H1 (cell line): ENCODE measurements at regions not wholly inside any gene's neighbourhood (a gene's known extent, or its start where the extent isn't known, plus 50 kb on each side); places are given as distances from the start of the nearest gene placed in this dataset.

ENCODE experiments used
- CBX8 ChIP-seq: fragments of 300-800, 300-1000 bp; sonication (generic); IDR thresholded peaks from 2 replicates; pipeline ENCODE4 v1.7.1; 2016; ENCODE audit warnings: low read depth, low read length, borderline replicate concordance
- CTBP2 ChIP-seq: IDR thresholded peaks from 2 replicates; pipeline ENCODE4 v1.7.0; 2011; ENCODE audit warnings: borderline replicate concordance, mild to moderate bottlenecking, moderate library complexity, mixed read lengths, low read length; ENCODE audit not compliant: insufficient read depth, insufficient read length
- RBBP5 ChIP-seq: IDR thresholded peaks from 2 replicates; pipeline ENCODE4 v1.7.1; 2012; ENCODE audit warnings: low read depth, mild to moderate bottlenecking, inconsistent platforms, low read length, moderate library complexity, borderline replicate concordance
- RFX5 ChIP-seq: IDR thresholded peaks from 2 replicates; pipeline ENCODE4 v1.6.1; 2011; ENCODE audit warnings: low read depth, low read length, improper control_type of control experiment, borderline replicate concordance
- SP1 ChIP-seq: IDR thresholded peaks from 2 replicates; pipeline ENCODE4 v1.6.1; 2011; ENCODE audit warnings: low read depth, low read length
- TF ChIP-seq, protein P1 (sequence below): fragments of 300-600 bp; sonication (generic); IDR thresholded peaks from 2 replicates; pipeline ENCODE4 v1.7.1; 2012; ENCODE audit warnings: low read length, moderate library complexity, mild to moderate bottlenecking, inconsistent platforms; ENCODE audit not compliant: insufficient replicate concordance
- TF ChIP-seq, protein P2 (sequence below): IDR thresholded peaks from 2 replicates; pipeline ENCODE4 v1.6.1; 2012; ENCODE audit warnings: low read length, inconsistent platforms

GRCh38 chr12:87870493-87871460, 158.4 kb downstream of the C12orf50 start (continued):
- TF ChIP-seq, protein P1, sequence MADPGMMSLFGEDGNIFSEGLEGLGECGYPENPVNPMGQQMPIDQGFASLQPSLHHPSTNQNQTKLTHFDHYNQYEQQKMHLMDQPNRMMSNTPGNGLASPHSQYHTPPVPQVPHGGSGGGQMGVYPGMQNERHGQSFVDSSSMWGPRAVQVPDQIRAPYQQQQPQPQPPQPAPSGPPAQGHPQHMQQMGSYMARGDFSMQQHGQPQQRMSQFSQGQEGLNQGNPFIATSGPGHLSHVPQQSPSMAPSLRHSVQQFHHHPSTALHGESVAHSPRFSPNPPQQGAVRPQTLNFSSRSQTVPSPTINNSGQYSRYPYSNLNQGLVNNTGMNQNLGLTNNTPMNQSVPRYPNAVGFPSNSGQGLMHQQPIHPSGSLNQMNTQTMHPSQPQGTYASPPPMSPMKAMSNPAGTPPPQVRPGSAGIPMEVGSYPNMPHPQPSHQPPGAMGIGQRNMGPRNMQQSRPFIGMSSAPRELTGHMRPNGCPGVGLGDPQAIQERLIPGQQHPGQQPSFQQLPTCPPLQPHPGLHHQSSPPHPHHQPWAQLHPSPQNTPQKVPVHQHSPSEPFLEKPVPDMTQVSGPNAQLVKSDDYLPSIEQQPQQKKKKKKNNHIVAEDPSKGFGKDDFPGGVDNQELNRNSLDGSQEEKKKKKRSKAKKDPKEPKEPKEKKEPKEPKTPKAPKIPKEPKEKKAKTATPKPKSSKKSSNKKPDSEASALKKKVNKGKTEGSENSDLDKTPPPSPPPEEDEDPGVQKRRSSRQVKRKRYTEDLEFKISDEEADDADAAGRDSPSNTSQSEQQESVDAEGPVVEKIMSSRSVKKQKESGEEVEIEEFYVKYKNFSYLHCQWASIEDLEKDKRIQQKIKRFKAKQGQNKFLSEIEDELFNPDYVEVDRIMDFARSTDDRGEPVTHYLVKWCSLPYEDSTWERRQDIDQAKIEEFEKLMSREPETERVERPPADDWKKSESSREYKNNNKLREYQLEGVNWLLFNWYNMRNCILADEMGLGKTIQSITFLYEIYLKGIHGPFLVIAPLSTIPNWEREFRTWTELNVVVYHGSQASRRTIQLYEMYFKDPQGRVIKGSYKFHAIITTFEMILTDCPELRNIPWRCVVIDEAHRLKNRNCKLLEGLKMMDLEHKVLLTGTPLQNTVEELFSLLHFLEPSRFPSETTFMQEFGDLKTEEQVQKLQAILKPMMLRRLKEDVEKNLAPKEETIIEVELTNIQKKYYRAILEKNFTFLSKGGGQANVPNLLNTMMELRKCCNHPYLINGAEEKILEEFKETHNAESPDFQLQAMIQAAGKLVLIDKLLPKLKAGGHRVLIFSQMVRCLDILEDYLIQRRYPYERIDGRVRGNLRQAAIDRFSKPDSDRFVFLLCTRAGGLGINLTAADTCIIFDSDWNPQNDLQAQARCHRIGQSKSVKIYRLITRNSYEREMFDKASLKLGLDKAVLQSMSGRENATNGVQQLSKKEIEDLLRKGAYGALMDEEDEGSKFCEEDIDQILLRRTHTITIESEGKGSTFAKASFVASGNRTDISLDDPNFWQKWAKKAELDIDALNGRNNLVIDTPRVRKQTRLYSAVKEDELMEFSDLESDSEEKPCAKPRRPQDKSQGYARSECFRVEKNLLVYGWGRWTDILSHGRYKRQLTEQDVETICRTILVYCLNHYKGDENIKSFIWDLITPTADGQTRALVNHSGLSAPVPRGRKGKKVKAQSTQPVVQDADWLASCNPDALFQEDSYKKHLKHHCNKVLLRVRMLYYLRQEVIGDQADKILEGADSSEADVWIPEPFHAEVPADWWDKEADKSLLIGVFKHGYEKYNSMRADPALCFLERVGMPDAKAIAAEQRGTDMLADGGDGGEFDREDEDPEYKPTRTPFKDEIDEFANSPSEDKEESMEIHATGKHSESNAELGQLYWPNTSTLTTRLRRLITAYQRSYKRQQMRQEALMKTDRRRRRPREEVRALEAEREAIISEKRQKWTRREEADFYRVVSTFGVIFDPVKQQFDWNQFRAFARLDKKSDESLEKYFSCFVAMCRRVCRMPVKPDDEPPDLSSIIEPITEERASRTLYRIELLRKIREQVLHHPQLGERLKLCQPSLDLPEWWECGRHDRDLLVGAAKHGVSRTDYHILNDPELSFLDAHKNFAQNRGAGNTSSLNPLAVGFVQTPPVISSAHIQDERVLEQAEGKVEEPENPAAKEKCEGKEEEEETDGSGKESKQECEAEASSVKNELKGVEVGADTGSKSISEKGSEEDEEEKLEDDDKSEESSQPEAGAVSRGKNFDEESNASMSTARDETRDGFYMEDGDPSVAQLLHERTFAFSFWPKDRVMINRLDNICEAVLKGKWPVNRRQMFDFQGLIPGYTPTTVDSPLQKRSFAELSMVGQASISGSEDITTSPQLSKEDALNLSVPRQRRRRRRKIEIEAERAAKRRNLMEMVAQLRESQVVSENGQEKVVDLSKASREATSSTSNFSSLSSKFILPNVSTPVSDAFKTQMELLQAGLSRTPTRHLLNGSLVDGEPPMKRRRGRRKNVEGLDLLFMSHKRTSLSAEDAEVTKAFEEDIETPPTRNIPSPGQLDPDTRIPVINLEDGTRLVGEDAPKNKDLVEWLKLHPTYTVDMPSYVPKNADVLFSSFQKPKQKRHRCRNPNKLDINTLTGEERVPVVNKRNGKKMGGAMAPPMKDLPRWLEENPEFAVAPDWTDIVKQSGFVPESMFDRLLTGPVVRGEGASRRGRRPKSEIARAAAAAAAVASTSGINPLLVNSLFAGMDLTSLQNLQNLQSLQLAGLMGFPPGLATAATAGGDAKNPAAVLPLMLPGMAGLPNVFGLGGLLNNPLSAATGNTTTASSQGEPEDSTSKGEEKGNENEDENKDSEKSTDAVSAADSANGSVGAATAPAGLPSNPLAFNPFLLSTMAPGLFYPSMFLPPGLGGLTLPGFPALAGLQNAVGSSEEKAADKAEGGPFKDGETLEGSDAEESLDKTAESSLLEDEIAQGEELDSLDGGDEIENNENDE = no peak
- no peak for TF ChIP-seq SP1
- TF ChIP-seq RBBP5 = no peak
- no peak for TF ChIP-seq CTBP2
- no peak for TF ChIP-seq RFX5
- TF ChIP-seq CBX8 = no peak
- TF ChIP-seq, protein P2, sequence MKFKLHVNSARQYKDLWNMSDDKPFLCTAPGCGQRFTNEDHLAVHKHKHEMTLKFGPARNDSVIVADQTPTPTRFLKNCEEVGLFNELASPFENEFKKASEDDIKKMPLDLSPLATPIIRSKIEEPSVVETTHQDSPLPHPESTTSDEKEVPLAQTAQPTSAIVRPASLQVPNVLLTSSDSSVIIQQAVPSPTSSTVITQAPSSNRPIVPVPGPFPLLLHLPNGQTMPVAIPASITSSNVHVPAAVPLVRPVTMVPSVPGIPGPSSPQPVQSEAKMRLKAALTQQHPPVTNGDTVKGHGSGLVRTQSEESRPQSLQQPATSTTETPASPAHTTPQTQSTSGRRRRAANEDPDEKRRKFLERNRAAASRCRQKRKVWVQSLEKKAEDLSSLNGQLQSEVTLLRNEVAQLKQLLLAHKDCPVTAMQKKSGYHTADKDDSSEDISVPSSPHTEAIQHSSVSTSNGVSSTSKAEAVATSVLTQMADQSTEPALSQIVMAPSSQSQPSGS = no peak
